ENCODE measurements at regions not wholly inside any gene's neighbourhood (a gene's known extent, or its start where the extent isn't known, plus 50 kb on each side); places are given as distances from the start of the nearest gene placed in this dataset.
"Not testable (repeated sequence)": the region's sequence is repeated elsewhere in the genome, so short reads cannot be mapped to it uniquely, and the experiment has no call there.

DNA sequence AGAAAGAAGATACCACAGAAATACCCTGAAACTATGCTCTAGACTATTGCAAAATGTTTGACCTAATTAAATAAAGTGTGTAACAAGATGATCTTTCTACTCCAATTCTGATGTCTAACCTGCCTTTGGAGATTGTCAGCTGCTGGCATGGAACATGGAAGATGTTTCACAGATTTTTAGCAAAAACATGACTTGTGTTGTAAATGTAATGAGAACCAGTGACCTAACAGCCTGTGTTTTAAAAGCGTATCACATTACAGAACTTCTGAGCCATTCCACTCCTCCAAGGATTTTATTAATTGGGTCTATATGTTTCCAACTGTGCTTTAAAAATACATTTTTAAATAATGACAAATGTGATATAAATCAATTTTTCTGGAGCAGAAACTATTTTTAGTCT is 526.3 kb upstream of the SEMA3D start:
- Histone ChIP-seq H3K27me3 (no peaks in the 10 kb centered on the region), H3K4me3 (no peak overlapping the region), H3K36me3 (no peaks in the 10 kb centered on the region), H3K9me3 (no peaks in the 10 kb centered on the region)
- DNase-seq: no peak

DNA sequence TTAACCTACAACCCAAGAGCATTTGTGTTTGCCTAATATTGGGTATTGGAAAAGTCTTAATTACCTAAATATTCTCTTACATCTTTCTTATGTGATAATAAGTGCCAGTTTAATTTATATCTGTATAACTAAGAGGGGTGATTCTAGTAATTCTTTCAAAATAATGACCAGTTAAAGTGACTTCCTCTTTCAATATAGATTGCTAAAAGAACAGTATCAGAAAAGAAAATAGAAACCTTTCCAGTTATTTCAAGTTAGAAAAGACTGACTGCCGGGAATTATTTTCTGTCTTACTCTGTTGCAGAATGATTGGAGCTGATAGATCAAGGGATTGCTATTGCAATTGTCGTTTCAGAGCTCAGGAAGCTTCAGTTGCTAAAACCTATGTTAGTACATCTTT is 525.0 kb upstream of the SEMA3D start:
- DNase-seq: no peak
- H3K27me3 ChIP-seq: no peaks in the 10 kb centered on the region
- H3K36me3 ChIP-seq: no peaks in the 10 kb centered on the region
- no peak overlapping the region for H3K4me3 ChIP-seq
- H3K9me3 ChIP-seq: no peaks in the 10 kb centered on the region

GRCh38 chr7:85710960-85711359 is 524.1 kb upstream of the SEMA3D start:
- Histone ChIP-seq H3K36me3 (no peaks in the 10 kb centered on the region), H3K9me3 (no peaks in the 10 kb centered on the region), H3K4me3 (no peak overlapping the region), H3K27me3 (no peaks in the 10 kb centered on the region)
- no peak for DNase-seq

DNA sequence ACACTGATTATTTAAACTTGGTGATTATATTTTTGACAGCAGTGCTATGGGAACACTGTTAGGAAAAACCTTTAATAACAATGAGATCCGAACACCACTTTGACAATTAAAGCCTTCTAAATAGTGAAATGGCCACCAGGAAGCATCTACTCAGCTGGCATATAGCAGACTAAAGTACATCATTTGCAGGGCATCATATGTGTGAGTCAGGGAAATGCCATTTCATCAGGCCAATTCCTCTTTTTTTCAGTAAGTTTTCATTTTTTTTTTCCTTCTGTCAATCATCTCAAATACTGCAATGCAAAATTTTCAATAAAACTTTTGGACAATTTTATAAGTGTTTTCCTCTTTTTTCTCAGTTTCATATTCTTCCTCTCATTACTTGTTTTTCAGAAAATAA is 521.4 kb upstream of the SEMA3D start:
- Histone ChIP-seq H3K4me3 (no peak overlapping the region), H3K27me3 (no peaks in the 10 kb centered on the region), H3K36me3 (no peaks in the 10 kb centered on the region), H3K9me3 (no peaks in the 10 kb centered on the region)
- no peak for DNase-seq

DNA sequence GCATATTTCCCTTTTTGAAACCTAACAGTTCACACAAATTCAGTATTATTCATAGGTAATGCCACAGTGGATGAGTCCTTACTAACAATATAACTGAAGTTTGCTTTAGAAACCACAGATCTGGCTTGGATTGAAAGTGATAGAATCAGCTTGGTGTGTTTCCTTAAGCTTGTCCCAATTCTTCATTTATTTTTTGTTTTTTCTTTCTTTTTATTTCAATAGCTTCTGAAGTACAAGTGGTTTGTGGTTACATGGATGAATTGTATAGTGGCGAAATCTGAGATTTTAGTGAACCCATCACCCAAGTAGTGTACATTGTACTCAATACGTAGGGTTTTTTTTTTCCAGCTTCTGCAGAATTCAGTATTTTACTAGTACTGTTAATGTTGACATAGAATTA is 518.2 kb upstream of the SEMA3D start:
- no peak for DNase-seq
- H3K36me3 ChIP-seq: no peaks in the 10 kb centered on the region
- H3K9me3 ChIP-seq: no peaks in the 10 kb centered on the region
- H3K27me3 ChIP-seq: no peaks in the 10 kb centered on the region
- H3K4me3 ChIP-seq: no peak overlapping the region

DNA sequence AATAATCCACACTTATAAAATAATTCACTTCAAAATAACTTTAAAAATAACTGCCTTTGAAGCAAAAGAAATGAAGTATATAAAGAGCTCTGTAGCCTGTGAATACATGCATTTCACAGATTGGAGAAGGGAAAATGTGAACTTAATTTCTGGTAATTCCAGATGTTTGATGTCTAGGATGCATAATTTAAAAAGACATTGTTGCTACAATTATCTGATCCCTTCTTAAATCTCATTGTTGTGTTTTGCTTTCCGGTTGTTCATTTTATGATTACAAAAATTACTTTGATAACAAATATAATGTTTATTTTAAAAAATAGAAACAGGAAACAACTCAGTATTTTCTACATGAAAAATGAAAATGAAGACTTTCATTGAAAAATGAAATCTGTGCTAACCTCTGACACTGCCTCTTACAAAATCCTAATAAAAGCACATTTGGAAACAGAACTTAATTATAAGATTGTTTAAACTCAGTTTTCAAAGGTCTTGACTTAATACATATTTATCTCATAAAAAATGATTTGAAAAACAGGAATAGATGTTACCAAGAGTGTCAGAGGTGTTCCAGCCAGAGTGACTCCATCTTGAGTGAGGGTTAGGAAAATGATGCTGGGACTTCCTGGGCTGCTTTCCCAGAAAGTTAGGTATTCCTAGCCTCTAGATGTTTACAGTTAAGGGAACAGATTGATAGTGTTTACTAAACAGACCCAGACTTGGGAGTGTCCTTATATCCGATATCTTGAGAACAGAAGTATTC is 516.6 kb upstream of the SEMA3D start:
- Histone ChIP-seq H3K27me3 (no peaks in the 10 kb centered on the region), H3K36me3 (no peaks in the 10 kb centered on the region), H3K4me3 (no peak overlapping the region), H3K9me3 (no peaks in the 10 kb centered on the region)
- no peak for DNase-seq

- Histone ChIP-seq H3K9me3 (no peaks in the 10 kb centered on the region), H3K27me3 (no peaks in the 10 kb centered on the region), H3K36me3 (no peaks in the 10 kb centered on the region), H3K4me3 (no peak overlapping the region)
- DNase-seq: no peak
Measured at GRCh38 chr7:85702348-85702747, 515.5 kb upstream of the SEMA3D start.

DNA sequence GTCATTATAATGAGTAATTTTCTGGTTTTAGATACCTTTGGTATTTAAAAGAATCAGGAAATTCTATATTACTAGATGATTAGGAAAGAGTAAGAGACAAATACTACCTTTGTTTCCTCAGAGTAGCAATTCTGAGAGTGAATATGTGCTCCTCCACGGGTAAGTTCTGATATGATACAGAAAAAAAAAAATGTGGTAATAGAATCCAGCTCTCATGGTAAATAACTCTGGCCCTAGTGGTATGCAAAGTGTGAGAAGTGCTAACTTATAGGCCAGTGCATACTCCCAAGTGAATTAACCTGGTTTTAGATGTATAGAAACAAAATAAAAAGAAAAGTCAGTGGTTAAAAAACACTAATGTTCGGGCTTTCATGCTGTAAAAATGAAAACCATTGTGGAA is 512.6 kb upstream of the SEMA3D start:
- no peak overlapping the region for H3K4me3 ChIP-seq
- no peaks in the 10 kb centered on the region for H3K27me3 ChIP-seq
- H3K9me3 ChIP-seq: no peaks in the 10 kb centered on the region
- DNase-seq: no peak
- H3K36me3 ChIP-seq: no peaks in the 10 kb centered on the region

DNA sequence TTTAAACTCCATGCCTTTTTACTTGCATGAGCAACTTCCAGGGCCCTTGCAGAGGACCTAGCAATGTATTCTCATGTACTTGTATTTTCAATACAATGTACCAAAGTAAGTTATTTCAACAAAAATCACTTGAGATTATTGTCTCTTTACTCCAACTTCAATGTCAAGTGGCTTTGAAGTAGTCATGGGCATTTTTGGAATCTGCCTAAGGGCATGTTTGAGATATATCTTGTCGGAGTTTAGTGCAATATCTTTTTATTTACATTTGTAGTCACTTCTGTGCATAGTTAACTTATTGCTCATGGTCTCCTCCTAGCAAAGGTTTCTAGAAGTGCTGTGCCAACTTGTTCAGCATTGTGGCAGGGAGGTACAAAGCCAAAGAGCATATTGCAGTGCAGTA is 508.7 kb upstream of the SEMA3D start:
- H3K4me3 ChIP-seq: no peak overlapping the region
- DNase-seq: peak; percentile 21
- no peaks in the 10 kb centered on the region for H3K9me3 ChIP-seq
- no peaks in the 10 kb centered on the region for H3K27me3 ChIP-seq
- no peaks in the 10 kb centered on the region for H3K36me3 ChIP-seq

GRCh38 chr7:85695041-85695440 is 508.2 kb upstream of the SEMA3D start:
- DNase-seq: no peak
- no peaks in the 10 kb centered on the region for H3K36me3 ChIP-seq
- no peaks in the 10 kb centered on the region for H3K9me3 ChIP-seq
- H3K4me3 ChIP-seq: no peak overlapping the region
- H3K27me3 ChIP-seq: no peaks in the 10 kb centered on the region

DNA sequence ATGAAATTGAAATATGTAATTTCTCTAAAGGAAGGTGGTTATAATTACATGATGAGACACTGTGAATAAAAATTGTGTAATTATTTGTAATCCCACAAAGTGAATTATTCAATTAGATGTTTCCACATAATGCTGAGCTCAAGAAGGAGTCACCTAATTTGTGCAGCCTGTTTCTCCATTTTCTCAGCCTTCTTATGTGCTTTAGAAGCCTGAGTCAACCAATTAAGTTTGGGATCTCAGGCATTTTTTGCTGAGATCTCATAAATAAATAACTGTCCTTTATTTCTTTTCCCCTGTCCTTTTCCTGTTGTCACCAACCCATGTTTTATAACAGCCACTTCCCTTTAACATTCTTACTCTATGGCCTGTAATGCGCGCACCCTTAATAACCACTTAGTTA is 506.5 kb upstream of the SEMA3D start:
- Histone ChIP-seq H3K36me3 (no peaks in the 10 kb centered on the region), H3K9me3 (no peaks in the 10 kb centered on the region), H3K4me3 (no peak overlapping the region), H3K27me3 (no peaks in the 10 kb centered on the region)
- no peak for DNase-seq

DNA sequence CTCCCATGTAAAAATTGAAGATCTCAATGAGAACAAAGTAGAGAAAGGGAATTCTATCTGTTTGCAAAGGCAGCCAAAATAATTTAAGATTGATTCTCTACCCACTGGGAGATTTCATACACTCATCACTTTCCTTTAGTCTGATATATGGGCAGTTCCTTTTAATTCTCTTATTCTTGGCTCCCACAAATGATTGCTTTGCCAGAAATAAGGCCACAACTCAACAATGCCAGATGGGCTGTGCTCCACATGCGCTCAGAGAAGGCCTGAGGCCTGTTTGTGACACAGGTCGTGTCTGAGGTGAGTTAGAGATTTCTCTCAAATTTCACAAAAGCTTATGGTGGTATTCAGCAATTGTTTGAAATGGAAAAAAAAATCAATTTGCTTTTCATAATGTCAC is 501.9 kb upstream of the SEMA3D start:
- no peaks in the 10 kb centered on the region for H3K9me3 ChIP-seq
- H3K4me3 ChIP-seq: no peak overlapping the region
- no peaks in the 10 kb centered on the region for H3K36me3 ChIP-seq
- no peaks in the 10 kb centered on the region for H3K27me3 ChIP-seq
- DNase-seq: no peak

- DNase-seq: no peak
- Histone ChIP-seq H3K9me3 (no peaks in the 10 kb centered on the region), H3K36me3 (no peaks in the 10 kb centered on the region), H3K4me3 (no peak overlapping the region), H3K27me3 (no peaks in the 10 kb centered on the region)
Measured at GRCh38 chr7:85686401-85687181, 499.7 kb upstream of the SEMA3D start.

DNA sequence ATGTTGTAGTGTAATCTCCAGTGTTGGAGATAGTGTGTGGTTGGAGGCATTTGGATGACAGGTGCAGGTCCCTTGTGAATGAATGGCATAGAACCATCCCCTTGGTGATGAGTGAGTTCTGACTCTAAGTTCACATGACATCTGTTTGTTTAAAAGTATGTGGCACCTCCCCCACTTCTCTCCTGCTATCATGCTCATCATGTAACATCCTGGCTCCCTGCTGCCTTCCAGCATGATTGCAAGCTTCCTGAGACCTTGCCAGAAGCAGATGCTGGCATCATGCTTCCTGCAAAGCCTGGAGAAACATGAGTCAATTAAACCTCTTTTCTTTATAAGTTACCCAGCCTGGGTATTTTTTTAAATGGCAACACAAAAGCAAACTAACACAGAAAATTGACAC is 499.0 kb upstream of the SEMA3D start:
- Histone ChIP-seq H3K27me3 (no peaks in the 10 kb centered on the region), H3K9me3 (no peaks in the 10 kb centered on the region), H3K4me3 (no peak overlapping the region), H3K36me3 (no peaks in the 10 kb centered on the region)
- peak; percentile 11 for DNase-seq

DNA sequence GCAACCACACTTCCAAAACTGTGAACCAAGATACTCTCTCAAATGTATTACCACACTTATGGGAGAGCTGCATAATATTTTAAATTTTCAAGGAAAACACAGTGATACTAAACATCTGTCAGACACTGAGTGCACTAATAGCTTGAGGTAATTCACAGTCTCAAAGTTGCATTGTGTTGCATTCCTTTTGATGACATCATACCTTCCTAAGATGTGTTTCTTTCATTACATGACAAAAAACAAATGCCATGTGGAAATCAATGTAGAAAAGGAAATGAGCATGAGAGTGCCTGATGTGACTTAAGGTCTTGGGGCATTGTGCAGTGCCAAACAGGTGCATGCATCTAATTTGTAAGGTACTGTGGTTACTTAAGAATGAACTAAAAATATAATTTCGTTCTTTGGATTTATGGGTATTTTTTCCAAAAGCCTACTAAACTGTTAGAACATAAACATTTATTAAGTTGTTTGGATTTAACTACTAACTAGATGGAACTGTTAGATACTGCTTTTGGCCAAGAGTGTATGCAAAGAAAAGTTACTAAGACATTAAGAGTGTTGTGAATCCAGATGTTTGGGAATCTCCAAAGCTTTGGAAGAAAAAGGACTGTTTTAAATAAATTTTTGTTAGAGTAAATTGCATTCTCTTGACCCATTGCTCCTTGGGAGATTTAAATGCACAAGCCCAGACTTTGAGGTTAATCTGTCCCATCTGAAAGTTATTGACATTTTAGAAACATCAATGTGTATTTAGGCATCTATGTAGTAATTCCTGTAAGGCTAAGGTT is 496.2 kb upstream of the SEMA3D start:
- Histone ChIP-seq H3K9me3 (no peaks in the 10 kb centered on the region), H3K36me3 (no peaks in the 10 kb centered on the region)
- no peak for DNase-seq

DNA sequence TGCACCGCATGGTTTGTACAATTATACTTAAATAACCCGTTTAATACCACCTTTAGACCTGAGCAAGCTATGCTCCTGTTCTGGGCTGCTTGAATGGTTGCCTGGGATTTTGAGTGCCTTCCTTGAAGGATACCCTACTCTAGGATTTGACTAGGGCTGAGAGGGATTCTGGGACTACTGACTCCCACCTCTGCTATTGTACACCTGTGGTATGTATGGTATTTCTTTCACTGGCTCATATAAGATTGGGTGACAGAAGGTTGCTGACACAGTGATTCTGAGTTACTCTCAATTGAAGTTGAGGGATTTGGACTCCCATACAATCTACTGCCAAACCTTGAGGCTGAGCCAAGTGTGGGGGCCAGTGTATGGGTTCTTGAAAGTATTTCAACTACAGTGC is 494.4 kb upstream of the SEMA3D start:
- no peak for DNase-seq
- H3K4me3 ChIP-seq: no peak overlapping the region
- H3K27me3 ChIP-seq: no peaks in the 10 kb centered on the region
- H3K9me3 ChIP-seq: no peaks in the 10 kb centered on the region
- H3K36me3 ChIP-seq: no peaks in the 10 kb centered on the region

More for the DNA sequence above, 496.2 kb upstream of the SEMA3D start:
- Histone ChIP-seq H3K4me3 (no peak overlapping the region), H3K27me3 (no peaks in the 10 kb centered on the region)

GRCh38 chr7:85675093-85675492 is 488.2 kb upstream of the SEMA3D start:
- H3K27me3 ChIP-seq, H3K4me3 ChIP-seq, H3K36me3 ChIP-seq, DNase-seq, H3K9me3 ChIP-seq: not testable (repeated sequence)

All from MG63 (cell line).